H9 (cell line): ENCODE measurements at regions not wholly inside any gene's neighbourhood (a gene's known extent, or its start where the extent isn't known, plus 50 kb on each side); places are given as distances from the start of the nearest gene placed in this dataset.

Experiments used
- DNase-seq: peaks from one replicate; pipeline ENCODE4 v3.0.0-alpha.2; 2017
- H2AFZ ChIP-seq: one replicate; pipeline ENCODE4 v1.6.1; 2013; ENCODE audit warnings: mild to moderate bottlenecking, low read length, control low read depth, moderate library complexity
- H2AK5ac ChIP-seq: 2 replicates; pipeline ENCODE4 v1.6.1; 2013; ENCODE audit warnings: low read length, control low read depth, mixed read lengths; ENCODE audit not compliant: insufficient read length
- H2BK120ac ChIP-seq: one replicate; pipeline ENCODE4 v1.6.1; 2013; ENCODE audit warnings: low read depth, mild to moderate bottlenecking, low read length, control low read depth, inconsistent platforms; ENCODE audit not compliant: poor library complexity, severe bottlenecking
- H2BK12ac ChIP-seq: 2 replicates; pipeline ENCODE4 v1.6.1; 2013; ENCODE audit warnings: low read length, control low read depth, mixed read lengths, low read depth; ENCODE audit not compliant: insufficient read length
- H2BK15ac ChIP-seq: 2 replicates; pipeline ENCODE4 v1.6.1; 2013; ENCODE audit warnings: low read depth, low read length, control low read depth
- H2BK20ac ChIP-seq: one replicate; pipeline ENCODE4 v1.6.1; 2013; ENCODE audit warnings: low read depth, mild to moderate bottlenecking, low read length, control low read depth, inconsistent platforms; ENCODE audit not compliant: poor library complexity, severe bottlenecking
- H2BK5ac ChIP-seq: 2 replicates; pipeline ENCODE4 v1.6.1; 2013; ENCODE audit warnings: low read length, control low read depth, mixed read lengths; ENCODE audit not compliant: insufficient read length
- H3K14ac ChIP-seq: 2 replicates; pipeline ENCODE4 v1.6.1; 2013; ENCODE audit warnings: low read length, control low read depth; ENCODE audit not compliant: insufficient read depth
- H3K18ac ChIP-seq: 2 replicates; pipeline ENCODE4 v1.6.1; 2013; ENCODE audit warnings: low read depth, mild to moderate bottlenecking, mixed read lengths, low read length, control low read depth; ENCODE audit not compliant: insufficient read length
- H3K23ac ChIP-seq: 2 replicates; pipeline ENCODE4 v1.6.1; 2013; ENCODE audit warnings: low read length, control low read depth, mixed read lengths, low read depth; ENCODE audit not compliant: insufficient read length
- H3K23me2 ChIP-seq: 2 replicates; pipeline ENCODE4 v1.6.1; 2013; ENCODE audit warnings: low read depth, mild to moderate bottlenecking, mixed read lengths, low read length, control low read depth; ENCODE audit not compliant: insufficient read length, poor library complexity, severe bottlenecking
- H3K27ac ChIP-seq: 2 replicates; pipeline ENCODE4 v1.5.1; 2013; ENCODE audit warnings: low read length, control low read depth, mixed read lengths, low read depth; ENCODE audit not compliant: insufficient read length
- H3K27me3 ChIP-seq: 2 replicates; pipeline ENCODE4 v1.6.1; 2013; ENCODE audit warnings: low read length, control low read depth, inconsistent platforms; ENCODE audit not compliant: insufficient read depth
- H3K4ac ChIP-seq: 2 replicates; pipeline ENCODE4 v1.6.1; 2013; ENCODE audit warnings: low read depth, mild to moderate bottlenecking, control low read depth, inconsistent platforms, low read length, moderate library complexity
- H3K4me1 ChIP-seq: 2 replicates; pipeline ENCODE4 v1.6.1; 2013; ENCODE audit warnings: low read length, control low read depth, inconsistent platforms; ENCODE audit not compliant: insufficient read depth
- H3K4me2 ChIP-seq: 2 replicates; pipeline ENCODE4 v1.6.1; 2013; ENCODE audit warnings: low read length, control low read depth, mixed read lengths; ENCODE audit not compliant: insufficient read length, insufficient read depth
- H3K56ac ChIP-seq: 2 replicates; pipeline ENCODE4 v1.6.1; 2013; ENCODE audit warnings: low read depth, mild to moderate bottlenecking, mixed read lengths, low read length, control low read depth; ENCODE audit not compliant: insufficient read length
- H3K79me1 ChIP-seq: 2 replicates; pipeline ENCODE4 v1.6.1; 2013; ENCODE audit warnings: low read depth, mild to moderate bottlenecking, moderate library complexity, low read length, control low read depth, inconsistent platforms; ENCODE audit not compliant: insufficient read depth, poor library complexity, severe bottlenecking
- H3K79me2 ChIP-seq: 2 replicates; pipeline ENCODE4 v1.6.1; 2013; ENCODE audit warnings: low read length, control low read depth, inconsistent platforms; ENCODE audit not compliant: insufficient read depth
- H3K9ac ChIP-seq: 2 replicates; pipeline ENCODE4 v1.6.1; 2013; ENCODE audit warnings: low read length, control low read depth, mixed read lengths; ENCODE audit not compliant: insufficient read length; ENCODE audit errors: extremely low read depth
- H3K9me3 ChIP-seq: one replicate; pipeline ENCODE4 v1.6.1; 2013; ENCODE audit warnings: low read depth, low read length, inconsistent platforms; ENCODE audit not compliant: control insufficient read depth
- H3T11ph ChIP-seq: one replicate; pipeline ENCODE4 v1.6.1; 2013; ENCODE audit warnings: mild to moderate bottlenecking, low read length, control low read depth, inconsistent platforms
- H4K20me1 ChIP-seq: one replicate; pipeline ENCODE4 v1.6.1; 2013; ENCODE audit not compliant: control insufficient read depth, insufficient read length, insufficient read depth
- H4K5ac ChIP-seq: 2 replicates; pipeline ENCODE4 v1.6.1; 2013; ENCODE audit warnings: low read depth, mild to moderate bottlenecking, mixed read lengths, low read length, control low read depth; ENCODE audit not compliant: insufficient read length
- H4K8ac ChIP-seq: replicated peaks from 2 replicates; pipeline ENCODE4 v1.6.1; 2013; ENCODE audit warnings: low read length, control low read depth, mixed read lengths, low read depth; ENCODE audit not compliant: insufficient read length
- H4K91ac ChIP-seq: 2 replicates; pipeline ENCODE4 v1.6.1; 2013; ENCODE audit warnings: low read depth, mild to moderate bottlenecking, moderate library complexity, mixed read lengths, low read length, control low read depth; ENCODE audit not compliant: insufficient read length
- H3K27ac Mint-ChIP-seq, 3 experiments: 2 replicates in 2 of 3; 3 replicates in 1 of 3; pipeline ENCODE4 v1.8.0; 2020 to 2021; ENCODE audit warnings: mixed read lengths in 3 of 3, mild to moderate bottlenecking in 1 of 3, moderate library complexity in 1 of 3
- H3K27me3 Mint-ChIP-seq: 2 replicates; pipeline ENCODE4 v1.8.0; 2021; ENCODE audit warnings: low read depth, mild to moderate bottlenecking, moderate library complexity, mixed read lengths
- H3K36me3 Mint-ChIP-seq, 3 experiments: 2 replicates in 2 of 3; 3 replicates in 1 of 3; pipeline ENCODE4 v1.8.0; 2020 to 2021; ENCODE audit warnings: low read depth in 3 of 3, mixed read lengths in 3 of 3; ENCODE audit not compliant: insufficient read depth in 1 of 3
- H3K4me1 Mint-ChIP-seq, 2 experiments: 2 replicates each; pipeline ENCODE4 v1.8.0; 2020; ENCODE audit warnings: mixed read lengths in 2 of 2
- H3K4me3 Mint-ChIP-seq, 2 experiments: 2 replicates in 1 of 2; 3 replicates in 1 of 2; pipeline ENCODE4 v1.8.0; 2020 to 2021; ENCODE audit warnings: mild to moderate bottlenecking in 2 of 2, mixed read lengths in 2 of 2, moderate library complexity in 1 of 2
- H3K9me3 Mint-ChIP-seq, 2 experiments: 2 replicates in 1 of 2; 3 replicates in 1 of 2; pipeline ENCODE4 v1.8.0; 2020; ENCODE audit warnings: mild to moderate bottlenecking in 2 of 2, mixed read lengths in 2 of 2, moderate library complexity in 1 of 2
- CTCF ChIP-seq: fragments of 200-600 bp; sonication (generic); conservative IDR thresholded peaks from 3 replicates; pipeline ENCODE4 v1.8.0; 2021; ENCODE audit warnings: antibody characterized with exemption, mild to moderate bottlenecking
- WGBS: extraction: QIAGEN DNeasy Blood & Tissue Kit; methylation state at CpG from one replicate; pipeline ENCODE4 v1.1.7; 2013; ENCODE audit warnings: missing lambda C conversion rate, low lambda C conversion rate, mixed read lengths; ENCODE audit not compliant: insufficient read length; ENCODE audit errors: extremely low coverage; 5-methylcytosine and 5-hydroxymethylcytosine counted together

GRCh38 chr20:50329981-50330503 is 139.4 kb downstream of the CEBPB start:
- WGBS, result 100% methylated on average over 3 of the region's 3 CpGs
- Histone ChIP-seq H3K23me2 (no peaks in the 10 kb centered on the region), H3K4me2 (no peak overlapping the region), H4K91ac (no peak overlapping the region), H2BK120ac (no peak overlapping the region), H3K9me3 (no peaks in the 10 kb centered on the region), H4K8ac (no peak overlapping the region), H3K56ac (no peak overlapping the region), H2AK5ac (no peak overlapping the region), H3K4me1 (no peaks in the 10 kb centered on the region), H3K9ac (no peak overlapping the region), H4K5ac (no peak overlapping the region), H3K23ac (no peak overlapping the region), H4K20me1 (no peaks in the 10 kb centered on the region), H2BK12ac (no peak overlapping the region), H2BK20ac (no peak overlapping the region), H3K18ac (no peak overlapping the region), H2BK5ac (no peak overlapping the region), H2AFZ (no peak overlapping the region), H3K27ac (no peak overlapping the region), H3K14ac (no peak overlapping the region), H3K79me1 (no peaks in the 10 kb centered on the region), H3K4ac (no peak overlapping the region), H3K79me2 (no peaks in the 10 kb centered on the region), H3K27me3 (no peaks in the 10 kb centered on the region), H2BK15ac (no peak overlapping the region), H3T11ph (no peak overlapping the region)
- DNase-seq, result no peak
- no peaks in the 10 kb centered on the region for H3K36me3 Mint-ChIP-seq
- peaks cover 2 to 11% of the 10 kb centered on the region in 2 experiments for H3K4me1 Mint-ChIP-seq
- peaks cover 0 to under 1% of the 10 kb centered on the region in 2 experiments; a peak in 1 of 5 replicates for H3K9me3 Mint-ChIP-seq
- peaks cover 2% of the 10 kb centered on the region; the same call in 1 of the 2 replicates for H3K27me3 Mint-ChIP-seq
- no peak overlapping the region for H3K4me3 Mint-ChIP-seq
- no peak overlapping the region for H3K27ac Mint-ChIP-seq
- no peak for TF ChIP-seq CTCF
